IPS DF 6.9 (cell line): ENCODE measurements at regions not wholly inside any gene's neighbourhood (a gene's known extent, or its start where the extent isn't known, plus 50 kb on each side); places are given as distances from the start of the nearest gene placed in this dataset.
A peak's percentile ranks its signal among the peaks of the same experiment; 100 is the strongest.

ENCODE experiments used
- DNase-seq: peaks from one replicate; pipeline ENCODE4 v3.0.0-alpha.2; 2013; ENCODE audit warnings: low read depth, low spot score
- H3K27ac ChIP-seq: one replicate; pipeline ENCODE4 v1.5.1; 2013; ENCODE audit warnings: low read length, control low read depth
- H3K27me3 ChIP-seq: 2 replicates; pipeline ENCODE4 v1.6.1; 2013; ENCODE audit warnings: mild to moderate bottlenecking, low read length; ENCODE audit not compliant: control insufficient read depth, insufficient read depth
- H3K36me3 ChIP-seq: 2 replicates; pipeline ENCODE4 v1.6.1; 2013; ENCODE audit warnings: low read length; ENCODE audit not compliant: control insufficient read depth, insufficient read depth
- H3K4me1 ChIP-seq: 2 replicates; pipeline ENCODE4 v1.6.1; 2013; ENCODE audit warnings: low read length; ENCODE audit not compliant: control insufficient read depth, insufficient read depth
- H3K4me3 ChIP-seq: 2 replicates; pipeline ENCODE4 v1.5.1; 2013; ENCODE audit warnings: mild to moderate bottlenecking, low read length
- H3K9me3 ChIP-seq: 2 replicates; pipeline ENCODE4 v1.6.1; 2013; ENCODE audit warnings: low read length, inconsistent platforms; ENCODE audit not compliant: control insufficient read depth, insufficient read depth
- WGBS: extraction: QIAGEN DNeasy Blood & Tissue Kit; methylation state at CpG from one replicate; pipeline ENCODE4 v1.1.7; 2013; ENCODE audit warnings: mixed read lengths, missing lambda C conversion rate; ENCODE audit not compliant: insufficient read length, insufficient coverage; 5-methylcytosine and 5-hydroxymethylcytosine counted together

DNA sequence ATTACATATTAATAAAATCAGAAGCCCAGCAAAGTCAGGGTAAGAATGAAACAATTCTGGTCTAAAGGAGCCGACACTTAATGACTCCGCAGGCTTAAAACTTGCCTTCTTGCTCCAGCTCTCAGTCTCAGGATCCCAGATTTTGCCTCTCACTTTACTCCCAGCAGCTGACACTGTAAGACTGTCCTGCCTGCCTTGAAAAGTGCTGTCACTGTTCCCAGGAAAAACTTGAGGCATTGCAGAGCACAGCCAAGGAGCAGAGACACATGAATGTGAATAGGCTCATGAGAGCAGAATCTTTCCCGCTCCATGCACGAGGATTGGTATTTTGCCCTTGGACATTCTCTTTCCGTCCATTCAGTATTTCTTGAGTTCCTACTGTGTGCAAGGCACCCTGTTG lies 457.6 kb upstream of the ZFHX3 start:
- WGBS, result no CpG with 5 or more reads among the region's 5 CpGs
- H3K36me3 ChIP-seq, result no peaks in the 10 kb centered on the region
- H3K4me1 ChIP-seq, result no peaks in the 10 kb centered on the region
- no peak overlapping the region for H3K27ac ChIP-seq
- H3K9me3 ChIP-seq, result no peaks in the 10 kb centered on the region
- no peak overlapping the region for H3K4me3 ChIP-seq
- DNase-seq, result no peak
- no peaks in the 10 kb centered on the region for H3K27me3 ChIP-seq

DNA sequence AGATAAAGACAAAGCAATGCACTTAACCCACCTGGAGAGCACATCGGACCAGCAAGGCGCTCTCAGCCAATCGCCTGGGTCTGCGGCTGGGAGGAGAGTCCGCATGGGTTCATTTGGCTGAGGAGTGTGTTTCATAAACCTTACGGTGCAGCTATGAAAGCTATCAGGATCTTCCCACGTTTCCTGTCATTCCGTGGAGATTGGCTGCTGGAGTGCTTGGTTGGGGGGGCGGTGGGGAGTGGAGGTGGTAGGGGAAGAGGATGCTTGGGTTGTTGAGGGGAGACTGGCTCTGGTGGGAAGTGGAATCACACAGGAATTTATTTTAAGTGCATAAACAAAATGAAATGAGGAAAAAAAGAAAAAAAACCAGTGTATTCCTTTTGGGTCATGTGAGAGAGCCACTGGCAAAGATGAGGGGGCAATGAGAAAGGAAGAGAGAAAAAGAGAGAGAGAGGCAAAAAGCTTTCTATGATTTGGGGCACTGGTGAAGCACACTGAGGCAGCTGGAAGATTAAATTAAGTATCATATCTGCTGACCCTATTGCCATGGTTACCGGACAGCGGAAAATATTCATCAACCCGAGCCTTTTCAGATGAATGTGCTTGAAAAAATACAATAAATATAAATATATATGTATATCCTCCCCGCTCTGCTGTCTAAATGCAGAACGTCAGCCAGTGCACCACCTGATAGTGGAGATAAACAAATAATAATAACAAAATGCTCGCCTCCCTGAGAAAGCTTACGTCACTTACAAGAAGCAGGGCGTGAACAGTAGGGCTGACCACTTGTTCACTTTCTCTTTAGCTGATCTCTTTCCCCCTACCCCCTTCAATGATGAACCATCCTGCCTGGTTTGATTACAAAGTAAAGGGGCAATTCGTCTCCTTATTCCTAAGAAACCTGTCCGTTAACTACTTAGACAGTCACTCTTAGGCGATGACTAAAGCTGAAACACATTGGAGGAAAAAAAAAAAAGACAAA lies 457.0 kb upstream of the ZFHX3 start:
- no peak for DNase-seq
- Histone ChIP-seq H3K27ac (no peak overlapping the region), H3K27me3 (no peaks in the 10 kb centered on the region), H3K36me3 (no peaks in the 10 kb centered on the region), H3K4me3 (no peak overlapping the region), H3K9me3 (no peaks in the 10 kb centered on the region), H3K4me1 (no peaks in the 10 kb centered on the region)
- no CpG with 5 or more reads among the region's 20 CpGs for WGBS

DNA sequence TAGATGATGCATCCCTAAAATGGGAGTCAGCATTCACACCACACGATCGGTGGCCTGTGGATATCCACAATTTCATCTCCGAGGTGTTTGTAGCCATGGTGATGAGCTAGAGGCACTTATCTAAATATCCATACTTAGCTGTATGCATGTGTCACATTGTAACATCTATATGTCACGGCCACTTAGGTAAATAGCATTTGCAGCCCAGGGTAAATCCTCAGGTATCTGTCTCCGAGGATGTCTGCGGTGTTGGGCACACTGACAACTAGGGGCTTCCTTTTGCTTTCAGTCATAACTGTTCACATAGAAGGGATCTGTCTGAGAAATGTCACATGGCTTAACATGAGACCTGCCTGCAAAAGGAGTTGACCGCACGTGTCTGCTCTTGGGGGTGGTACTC lies 455.2 kb upstream of the ZFHX3 start:
- Histone ChIP-seq H3K4me1 (no peaks in the 10 kb centered on the region), H3K27me3 (no peaks in the 10 kb centered on the region), H3K9me3 (no peaks in the 10 kb centered on the region), H3K27ac (no peak overlapping the region), H3K36me3 (no peaks in the 10 kb centered on the region), H3K4me3 (no peak overlapping the region)
- DNase-seq, result no peak
- WGBS, result no CpG with 5 or more reads among the region's 8 CpGs

DNA sequence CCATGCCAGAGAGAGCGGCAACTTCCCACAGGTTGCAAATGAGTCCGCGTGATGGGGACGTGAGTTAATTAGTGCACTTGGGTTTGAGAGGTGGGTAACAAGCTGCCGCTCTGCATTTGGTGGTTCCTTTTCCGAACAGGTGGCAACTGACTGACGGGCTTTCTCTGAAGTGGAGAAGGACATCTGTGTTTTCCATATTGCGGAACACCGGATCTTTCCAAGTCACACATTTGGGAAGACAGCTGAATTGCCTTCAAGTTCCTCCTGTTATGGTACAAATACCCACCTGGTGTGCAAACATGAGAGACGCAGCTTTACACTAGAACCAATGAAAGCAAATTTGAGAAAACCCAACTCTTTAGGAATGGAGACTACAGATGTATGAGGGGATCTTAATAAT lies 451.3 kb upstream of the ZFHX3 start:
- Histone ChIP-seq H3K4me3 (no peak overlapping the region), H3K27me3 (no peaks in the 10 kb centered on the region), H3K27ac (no peak overlapping the region), H3K36me3 (no peaks in the 10 kb centered on the region), H3K9me3 (no peaks in the 10 kb centered on the region), H3K4me1 (no peaks in the 10 kb centered on the region)
- DNase-seq, result no peak
- no CpG with 5 or more reads among the region's 10 CpGs for WGBS

DNA sequence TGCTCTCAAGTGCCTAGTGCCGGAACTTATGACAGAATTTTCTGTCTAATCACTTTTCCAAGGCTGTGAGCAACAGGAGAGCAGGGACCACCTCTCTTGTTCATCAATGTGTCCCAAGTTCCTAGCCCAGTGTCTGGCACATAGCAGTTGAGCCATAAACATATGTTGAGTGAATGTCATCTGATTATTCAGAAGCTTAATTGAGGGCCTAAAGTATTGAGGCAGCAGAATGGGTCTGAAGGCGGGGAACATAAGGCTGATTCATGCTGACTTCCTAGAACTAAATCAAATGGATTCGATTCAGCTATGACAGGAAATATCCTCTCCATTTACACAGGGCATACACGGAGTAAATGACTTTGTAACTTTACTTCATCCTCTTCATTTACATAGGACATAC lies 438.0 kb upstream of the ZFHX3 start:
- no peaks in the 10 kb centered on the region for H3K36me3 ChIP-seq
- no CpG with 5 or more reads among the region's 4 CpGs for WGBS
- no peak for DNase-seq
- H3K4me3 ChIP-seq, result no peak overlapping the region
- no peaks in the 10 kb centered on the region for H3K27me3 ChIP-seq
- H3K9me3 ChIP-seq, result no peaks in the 10 kb centered on the region
- H3K27ac ChIP-seq, result no peak overlapping the region
- peaks cover 7% of the 10 kb centered on the region; the same call in 1 of the 2 replicates for H3K4me1 ChIP-seq

DNA sequence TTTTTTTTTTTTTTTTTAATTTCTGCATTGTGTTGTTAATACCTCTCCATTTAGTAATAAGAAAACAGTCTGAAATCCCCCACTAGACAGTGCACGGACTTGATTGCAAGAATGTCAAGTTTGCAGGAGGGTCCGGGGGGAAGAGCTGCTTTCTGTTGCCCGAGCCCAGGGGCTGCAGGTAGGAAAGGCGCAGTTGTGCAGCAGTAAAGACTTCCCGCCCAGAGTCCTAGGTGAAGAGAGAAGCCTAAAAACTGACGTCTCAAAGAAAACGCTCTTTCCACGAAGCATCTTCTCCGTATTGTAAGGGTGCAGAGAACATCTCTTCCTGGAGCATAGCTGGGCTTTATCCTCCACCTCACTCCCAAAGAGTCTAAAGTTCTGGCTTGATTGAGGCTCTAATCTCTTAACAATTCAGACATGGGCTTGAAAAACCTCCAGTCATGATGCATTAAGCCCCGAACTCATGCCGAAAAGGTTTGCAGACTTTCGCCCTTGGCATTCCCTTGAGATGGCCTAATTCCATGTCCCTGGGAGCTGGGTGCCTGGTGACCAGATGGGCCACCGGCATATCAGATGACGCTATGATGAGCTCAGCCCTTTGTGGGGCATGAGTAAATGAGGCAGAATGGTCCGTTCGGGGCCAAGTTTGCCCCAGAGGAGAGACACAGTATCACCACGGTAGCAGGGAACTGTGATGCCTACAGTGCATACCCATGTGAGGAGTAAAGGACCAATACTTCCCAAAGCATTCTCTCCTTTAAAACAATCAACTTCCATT lies 436.2 kb upstream of the ZFHX3 start:
- Histone ChIP-seq H3K36me3 (no peaks in the 10 kb centered on the region), H3K4me1 (peaks cover 7% of the 10 kb centered on the region; the same call in 1 of the 2 replicates), H3K27ac (no peak overlapping the region), H3K4me3 (no peak overlapping the region), H3K27me3 (no peaks in the 10 kb centered on the region), H3K9me3 (no peaks in the 10 kb centered on the region)
- WGBS, result no CpG with 5 or more reads among the region's 17 CpGs
- no peak for DNase-seq

DNA sequence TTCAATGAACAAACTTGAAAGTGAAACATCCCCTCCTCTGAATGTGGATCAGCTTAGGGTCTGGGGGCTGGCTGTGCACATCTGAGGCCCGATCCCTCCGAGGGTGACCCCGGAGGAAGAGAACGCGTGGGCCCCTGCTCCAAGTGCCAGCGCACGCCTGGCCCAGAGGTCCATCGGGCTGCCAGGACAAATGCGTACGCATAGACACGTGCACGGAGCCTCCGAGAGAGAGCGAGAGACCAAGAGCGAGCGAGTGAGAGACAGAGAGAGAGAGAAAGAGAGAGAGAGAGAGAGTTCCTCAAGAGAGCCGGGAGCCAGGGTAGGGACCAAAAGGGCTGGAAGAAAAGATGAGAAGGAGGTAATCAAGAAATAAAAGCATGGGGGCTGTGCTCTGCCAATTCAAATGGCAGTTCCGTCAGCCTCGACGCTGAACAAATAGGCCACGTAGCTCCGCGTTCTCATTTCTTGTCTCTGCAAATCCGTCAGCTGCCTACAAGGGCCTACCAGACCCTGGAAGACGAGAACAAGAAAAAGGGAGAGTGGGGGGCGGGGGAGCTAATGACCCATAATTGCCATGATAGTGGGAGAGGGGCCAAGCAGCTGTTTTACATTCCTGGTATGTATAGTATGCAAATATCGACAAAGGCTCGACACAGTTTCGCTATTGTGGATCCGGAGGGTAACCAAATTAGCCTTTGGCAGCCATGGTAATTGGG lies 435.3 kb upstream of the ZFHX3 start:
- no peak overlapping the region for H3K27ac ChIP-seq
- H3K36me3 ChIP-seq, result no peaks in the 10 kb centered on the region
- no peaks in the 10 kb centered on the region for H3K27me3 ChIP-seq
- H3K4me1 ChIP-seq, result peaks cover 7% of the 10 kb centered on the region; the same call in 1 of the 2 replicates
- no CpG with 5 or more reads among the region's 30 CpGs for WGBS
- no peaks in the 10 kb centered on the region for H3K9me3 ChIP-seq
- peak; percentile 37 for DNase-seq
- H3K4me3 ChIP-seq, result no peak overlapping the region

DNA sequence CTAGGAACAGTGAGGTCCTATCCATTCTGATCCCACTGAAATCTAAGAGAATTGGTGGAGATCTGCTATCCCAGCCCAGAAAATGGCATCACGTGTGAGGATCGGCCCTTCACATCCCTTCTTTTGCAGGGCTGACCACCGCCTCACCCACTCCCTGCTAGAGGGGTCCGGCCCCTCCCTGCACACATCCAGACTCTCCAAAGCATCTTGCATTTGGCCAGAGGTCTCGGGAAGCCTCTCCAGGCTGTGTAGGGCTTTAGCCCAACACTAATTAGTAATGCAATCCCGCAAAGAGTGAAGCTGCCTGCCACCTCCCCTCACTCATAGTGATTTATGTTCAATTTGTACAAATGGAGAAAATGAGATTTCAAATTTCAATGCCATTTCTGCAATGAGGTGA lies 434.4 kb upstream of the ZFHX3 start:
- no peak for DNase-seq
- WGBS, result no CpG with 5 or more reads among the region's 6 CpGs
- H3K4me1 ChIP-seq, result peaks cover 7% of the 10 kb centered on the region; the same call in 1 of the 2 replicates

DNA sequence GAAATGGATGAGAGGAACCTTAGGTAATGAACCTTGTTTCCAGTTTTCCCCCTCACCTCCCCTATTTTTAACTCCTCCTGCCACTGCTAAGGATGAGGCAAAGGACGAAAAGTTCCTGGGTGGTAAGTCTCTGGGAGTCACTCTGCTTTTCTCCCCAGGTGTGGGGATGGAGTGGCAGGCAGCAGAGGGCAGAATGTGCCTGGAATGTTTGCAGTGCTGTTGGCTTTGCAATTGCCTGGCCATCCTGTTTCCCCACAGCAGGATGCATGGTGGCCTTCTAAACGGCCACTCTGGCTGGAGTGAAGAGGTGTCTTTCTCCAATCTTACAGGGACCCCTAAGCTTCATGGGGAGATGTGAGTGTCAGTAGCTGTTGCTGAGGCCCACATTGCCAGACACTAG lies 432.5 kb upstream of the ZFHX3 start:
- no peak for DNase-seq
- no peak overlapping the region for H3K27ac ChIP-seq
- WGBS, result no CpG with 5 or more reads among the region's 2 CpGs
- peaks cover 7% of the 10 kb centered on the region; the same call in 1 of the 2 replicates for H3K4me1 ChIP-seq
- H3K4me3 ChIP-seq, result no peak overlapping the region
- no peaks in the 10 kb centered on the region for H3K27me3 ChIP-seq
- no peaks in the 10 kb centered on the region for H3K9me3 ChIP-seq
- no peaks in the 10 kb centered on the region for H3K36me3 ChIP-seq

More for the DNA sequence above, 434.4 kb upstream of the ZFHX3 start:
- Histone ChIP-seq H3K27me3 (no peaks in the 10 kb centered on the region), H3K27ac (no peak overlapping the region), H3K9me3 (no peaks in the 10 kb centered on the region), H3K36me3 (no peaks in the 10 kb centered on the region), H3K4me3 (no peak overlapping the region)

DNA sequence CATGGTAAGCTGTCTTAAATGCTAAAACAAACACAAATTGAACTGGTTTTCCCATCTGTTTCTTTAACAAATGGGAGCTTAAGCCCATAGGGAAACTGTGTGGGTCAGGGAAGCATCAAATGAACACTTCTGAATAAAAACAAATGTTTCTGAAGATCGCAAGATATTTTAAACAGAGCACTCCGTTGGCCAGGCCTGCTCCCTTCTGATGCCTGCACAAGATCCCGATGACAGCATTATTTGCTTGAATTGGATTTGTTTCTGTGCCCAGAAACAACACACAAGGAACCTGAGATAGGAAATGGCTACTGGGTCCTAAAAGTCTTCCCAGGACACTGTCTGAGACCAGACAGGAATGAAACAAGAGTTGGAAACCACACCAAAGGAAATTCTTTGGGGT lies 425.8 kb upstream of the ZFHX3 start:
- Histone ChIP-seq H3K27ac (no peak overlapping the region), H3K27me3 (no peaks in the 10 kb centered on the region), H3K4me1 (no peaks in the 10 kb centered on the region), H3K9me3 (no peaks in the 10 kb centered on the region), H3K4me3 (no peak overlapping the region), H3K36me3 (no peaks in the 10 kb centered on the region)
- no CpG with 5 or more reads among the region's 3 CpGs for WGBS
- no peak for DNase-seq
